ENCODE measurements at regions not wholly inside any gene's neighbourhood (a gene's known extent, or its start where the extent isn't known, plus 50 kb on each side); places are given as distances from the start of the nearest gene placed in this dataset.
A peak's percentile ranks its signal among the peaks of the same experiment; 100 is the strongest.

DNA sequence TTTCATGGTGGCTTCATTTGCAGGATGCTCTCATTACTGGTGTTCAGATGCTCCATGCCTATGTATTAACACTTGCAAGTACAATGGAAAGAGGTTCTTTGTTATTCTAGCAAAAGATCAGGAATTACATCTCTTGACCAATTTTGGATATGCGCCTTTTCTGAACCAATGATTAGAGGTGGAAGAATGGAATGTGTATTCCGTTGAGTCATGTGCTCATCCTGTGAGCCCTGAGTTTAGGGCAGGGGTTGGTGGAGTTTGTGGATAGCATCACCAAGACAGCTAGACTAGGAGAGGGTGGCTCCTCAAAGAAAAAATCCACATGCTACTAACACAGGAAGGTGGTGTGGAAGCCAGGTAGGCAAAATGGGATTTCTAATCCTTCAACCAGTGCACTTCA lies 80.7 kb upstream of the SLC25A26 start:
- Histone ChIP-seq H3K27me3 (ENCODE audit: insufficient read depth, insufficient read length) (no peaks in the 10 kb centered on the region), H3K9me3 (ENCODE audit: insufficient read depth, low read length) (peaks cover 12% of the 10 kb centered on the region; the same call in 1 of the 2 replicates), H3K4me1 (ENCODE audit: insufficient read depth, insufficient read length) (no peaks in the 10 kb centered on the region), H3K4me3 (ENCODE audit: insufficient read length, low read depth) (no peak overlapping the region), H3K9ac (ENCODE audit: insufficient read length, low read depth) (no peak overlapping the region), H3K36me3 (ENCODE audit: insufficient read depth, insufficient read length, low read length) (no peaks in the 10 kb centered on the region)
- no peak for TF ChIP-seq YY1 (IDR thresholded peaks at IDR 0.05; ENCODE audit: insufficient read depth, insufficient read length)
- TF ChIP-seq SUZ12 (IDR thresholded peaks at IDR 0.05; ENCODE audit: extremely low read depth, insufficient read depth, insufficient read length), result no peak
- no peak for TF ChIP-seq ZNF274 (IDR thresholded peaks at IDR 0.05; ENCODE audit: low read depth, low read length)
- DNase-seq (ENCODE audit: low read depth, low spot score), result no peak

DNA sequence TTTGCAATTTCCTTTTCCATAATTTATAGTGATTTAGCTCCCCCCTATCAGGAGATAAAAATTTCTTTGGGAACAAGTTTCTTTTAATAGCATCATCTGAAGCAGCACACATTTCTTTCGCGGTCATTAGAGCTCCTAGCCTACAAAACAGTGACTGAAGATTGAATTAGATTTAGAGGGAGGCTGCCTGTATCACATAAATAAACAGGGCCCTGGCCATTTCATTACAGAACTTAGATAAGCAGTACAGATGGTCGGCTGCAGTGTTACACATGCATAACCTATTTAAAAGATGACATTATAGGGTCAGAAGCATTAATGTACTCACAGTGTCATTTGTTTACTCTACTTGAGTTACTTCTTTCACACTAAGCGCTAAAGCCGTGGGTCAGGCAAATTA lies 81.4 kb upstream of the SLC25A26 start:
- TF ChIP-seq YY1 (IDR thresholded peaks at IDR 0.05; ENCODE audit: insufficient read depth, insufficient read length), result no peak
- TF ChIP-seq ZNF274 (IDR thresholded peaks at IDR 0.05; ENCODE audit: low read depth, low read length), result no peak
- TF ChIP-seq SUZ12 (IDR thresholded peaks at IDR 0.05; ENCODE audit: extremely low read depth, insufficient read depth, insufficient read length), result no peak
- H3K27me3 ChIP-seq (ENCODE audit: insufficient read depth, insufficient read length), result no peaks in the 10 kb centered on the region
- no peaks in the 10 kb centered on the region for H3K36me3 ChIP-seq (ENCODE audit: insufficient read depth, insufficient read length, low read length)

DNA sequence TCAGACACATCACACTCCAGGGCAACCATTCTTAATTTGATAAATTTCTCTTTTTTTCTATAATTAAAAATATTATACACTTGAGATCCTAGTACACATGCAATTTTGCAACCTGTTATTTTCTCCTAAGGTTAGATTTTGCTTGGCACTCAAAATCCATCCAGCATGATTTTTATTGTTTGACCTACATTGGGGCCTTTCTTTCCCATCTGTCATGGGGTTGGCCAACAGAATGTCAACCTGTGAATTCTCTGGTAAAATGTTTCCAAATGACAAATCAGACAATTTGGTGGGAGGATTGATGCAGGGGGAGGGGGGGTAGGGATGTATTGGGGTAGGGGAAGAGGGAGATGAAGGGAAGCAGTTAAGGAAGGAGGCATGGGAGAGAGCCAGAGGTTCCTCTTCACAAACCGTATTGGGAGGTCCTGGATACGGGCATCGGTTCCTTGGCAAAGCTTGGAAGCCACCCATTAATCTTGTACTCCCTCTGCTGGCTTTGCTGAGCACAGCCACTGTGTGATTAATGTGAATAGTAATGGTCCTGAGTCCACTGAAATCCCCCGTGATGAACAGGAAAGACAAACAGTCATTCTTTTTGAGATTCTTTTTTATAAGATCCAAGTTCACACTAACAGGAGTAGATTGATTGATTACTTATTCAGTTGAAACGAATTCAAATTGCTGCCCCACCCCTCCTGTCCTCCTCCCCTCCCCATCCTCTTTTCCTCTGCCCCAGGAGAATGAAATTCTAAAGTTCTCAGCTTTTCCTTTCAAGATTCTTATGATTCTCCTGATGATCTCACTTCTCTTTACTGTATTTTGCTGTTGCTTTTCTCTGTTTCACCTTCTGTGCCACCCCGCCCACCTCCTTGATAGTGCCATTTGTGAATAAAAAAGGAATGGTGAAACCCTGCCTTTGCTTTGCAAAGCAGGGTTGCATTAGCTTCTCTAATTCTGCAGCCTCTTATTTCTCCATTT lies 82.2 kb upstream of the SLC25A26 start:
- Histone ChIP-seq H3K4me3 (ENCODE audit: insufficient read length, low read depth) (no peak overlapping the region), H3K27me3 (ENCODE audit: insufficient read depth, insufficient read length) (no peaks in the 10 kb centered on the region), H3K9ac (ENCODE audit: insufficient read length, low read depth) (no peak overlapping the region), H3K4me1 (ENCODE audit: insufficient read depth, insufficient read length) (no peaks in the 10 kb centered on the region), H3K36me3 (ENCODE audit: insufficient read depth, insufficient read length, low read length) (no peaks in the 10 kb centered on the region), H3K9me3 (ENCODE audit: insufficient read depth, low read length) (peaks cover 12% of the 10 kb centered on the region; the same call in 1 of the 2 replicates)
- DNase-seq (ENCODE audit: low read depth, low spot score), result peak; percentile 48
- no peak for TF ChIP-seq YY1 (IDR thresholded peaks at IDR 0.05; ENCODE audit: insufficient read depth, insufficient read length)
- TF ChIP-seq ZNF274 (IDR thresholded peaks at IDR 0.05; ENCODE audit: low read depth, low read length), result no peak
- no peak for TF ChIP-seq SUZ12 (IDR thresholded peaks at IDR 0.05; ENCODE audit: extremely low read depth, insufficient read depth, insufficient read length)

More for the DNA sequence above, 81.4 kb upstream of the SLC25A26 start:
- no peak for DNase-seq (ENCODE audit: low read depth, low spot score)
- Histone ChIP-seq H3K9me3 (ENCODE audit: insufficient read depth, low read length) (peaks cover 12% of the 10 kb centered on the region; the same call in 1 of the 2 replicates), H3K9ac (ENCODE audit: insufficient read length, low read depth) (no peak overlapping the region), H3K4me1 (ENCODE audit: insufficient read depth, insufficient read length) (no peaks in the 10 kb centered on the region), H3K4me3 (ENCODE audit: insufficient read length, low read depth) (no peak overlapping the region)

DNA sequence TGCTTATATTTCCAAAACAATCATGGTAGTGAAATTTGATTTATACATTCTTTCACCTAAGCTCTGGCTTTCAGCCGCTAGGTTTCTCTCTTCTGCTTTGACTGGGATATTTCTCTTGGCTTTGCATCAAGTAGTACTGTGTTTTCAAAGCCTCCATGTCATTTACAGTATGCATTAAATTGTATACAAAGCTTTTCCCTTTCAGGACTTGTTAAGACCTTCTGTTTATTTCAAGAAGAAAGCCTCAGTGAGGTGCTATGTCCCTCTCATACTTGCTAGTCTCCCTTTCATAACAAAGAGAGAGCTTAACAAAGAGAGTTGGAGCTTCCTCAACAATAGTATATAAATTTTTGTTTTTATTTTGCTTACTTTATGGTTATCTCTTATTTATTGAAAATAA lies 84.2 kb upstream of the SLC25A26 start:
- Histone ChIP-seq H3K4me1 (ENCODE audit: insufficient read depth, insufficient read length) (no peaks in the 10 kb centered on the region), H3K27me3 (ENCODE audit: insufficient read depth, insufficient read length) (no peaks in the 10 kb centered on the region)
- DNase-seq (ENCODE audit: low read depth, low spot score), result no peak

DNA sequence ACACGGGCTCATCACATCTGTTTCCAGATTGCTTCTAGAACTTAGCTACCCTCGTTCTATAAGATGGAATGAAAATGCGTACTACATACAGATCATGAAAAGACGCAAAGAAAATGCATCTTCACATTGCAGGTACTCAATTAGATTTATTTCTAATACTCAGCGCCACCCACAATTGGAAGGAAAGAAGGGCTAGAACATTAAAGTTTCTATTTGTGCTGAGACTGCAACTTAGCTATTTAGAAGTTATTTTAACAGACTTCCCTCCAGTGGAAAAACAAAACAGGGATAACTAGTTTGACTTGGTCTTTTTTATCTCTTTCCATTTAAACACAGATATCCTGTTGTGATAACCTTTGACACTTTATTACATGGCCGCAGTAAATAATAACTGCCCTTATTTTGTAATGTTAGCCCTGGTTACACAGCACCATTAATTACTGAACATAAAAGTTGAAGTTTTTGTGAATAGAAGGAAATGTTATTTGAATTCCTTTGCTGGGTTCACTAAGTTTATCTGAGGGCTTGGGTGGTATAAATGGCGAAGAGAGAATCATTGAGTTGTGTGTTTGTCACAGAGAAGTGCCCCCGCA lies 86.9 kb upstream of the SLC25A26 start:
- Histone ChIP-seq H3K4me1 (ENCODE audit: insufficient read depth, insufficient read length) (no peaks in the 10 kb centered on the region), H3K4me3 (ENCODE audit: insufficient read length, low read depth) (no peak overlapping the region), H3K9me3 (ENCODE audit: insufficient read depth, low read length) (peaks cover 12% of the 10 kb centered on the region; the same call in 1 of the 2 replicates), H3K36me3 (ENCODE audit: insufficient read depth, insufficient read length, low read length) (no peaks in the 10 kb centered on the region), H3K27me3 (ENCODE audit: insufficient read depth, insufficient read length) (no peaks in the 10 kb centered on the region), H3K9ac (ENCODE audit: insufficient read length, low read depth) (no peak overlapping the region)
- no peak for DNase-seq (ENCODE audit: low read depth, low spot score)
- TF ChIP-seq SUZ12 (IDR thresholded peaks at IDR 0.05; ENCODE audit: extremely low read depth, insufficient read depth, insufficient read length) (no peak), ZNF274 (IDR thresholded peaks at IDR 0.05; ENCODE audit: low read depth, low read length) (no peak), YY1 (IDR thresholded peaks at IDR 0.05; ENCODE audit: insufficient read depth, insufficient read length) (no peak)

More for the DNA sequence above, 84.2 kb upstream of the SLC25A26 start:
- peaks cover 12% of the 10 kb centered on the region; the same call in 1 of the 2 replicates for H3K9me3 ChIP-seq (ENCODE audit: insufficient read depth, low read length)
- H3K4me3 ChIP-seq (ENCODE audit: insufficient read length, low read depth), result no peak overlapping the region
- TF ChIP-seq YY1 (IDR thresholded peaks at IDR 0.05; ENCODE audit: insufficient read depth, insufficient read length), result no peak
- H3K9ac ChIP-seq (ENCODE audit: insufficient read length, low read depth), result no peak overlapping the region
- H3K36me3 ChIP-seq (ENCODE audit: insufficient read depth, insufficient read length, low read length), result no peaks in the 10 kb centered on the region

DNA sequence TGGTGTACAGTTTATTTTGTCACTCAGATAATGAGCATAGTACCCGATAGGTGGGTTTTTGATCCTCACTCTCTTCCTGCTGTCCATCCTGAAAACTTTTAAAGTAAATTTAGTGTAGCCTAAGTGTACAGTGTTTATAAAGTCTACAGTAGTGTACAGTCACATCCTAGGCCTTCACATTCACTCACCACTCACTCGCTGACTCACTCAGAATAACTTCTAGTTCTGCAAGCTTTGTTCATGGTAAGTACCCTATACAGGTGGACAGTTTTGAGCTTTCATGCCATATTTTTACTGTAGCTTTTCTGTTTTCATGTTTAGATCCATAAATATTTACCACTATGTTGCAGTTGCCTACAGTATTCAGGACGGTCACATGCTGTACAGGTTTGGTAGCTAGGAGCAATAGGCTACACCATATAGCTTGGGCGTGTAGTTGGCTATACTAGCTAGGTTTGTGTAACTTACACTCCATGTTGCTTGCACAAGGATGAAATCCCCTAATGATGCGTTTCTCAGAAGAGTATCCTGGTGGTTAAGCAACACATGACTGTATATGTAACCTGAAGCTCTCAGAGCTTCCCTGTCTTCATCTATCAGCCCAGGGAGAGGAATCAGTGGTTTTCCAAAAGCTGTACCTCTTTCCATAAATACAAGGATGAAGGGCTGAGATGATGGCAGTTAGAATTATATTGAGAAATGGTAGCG lies 87.6 kb upstream of the SLC25A26 start:
- Histone ChIP-seq H3K4me1 (ENCODE audit: insufficient read depth, insufficient read length) (no peaks in the 10 kb centered on the region), H3K9me3 (ENCODE audit: insufficient read depth, low read length) (peaks cover 8% of the 10 kb centered on the region; the same call in 1 of the 2 replicates), H3K27me3 (ENCODE audit: insufficient read depth, insufficient read length) (no peaks in the 10 kb centered on the region), H3K36me3 (ENCODE audit: insufficient read depth, insufficient read length, low read length) (no peaks in the 10 kb centered on the region), H3K4me3 (ENCODE audit: insufficient read length, low read depth) (no peak overlapping the region), H3K9ac (ENCODE audit: insufficient read length, low read depth) (no peak overlapping the region)
- DNase-seq (ENCODE audit: low read depth, low spot score), result no peak
- TF ChIP-seq YY1 (IDR thresholded peaks at IDR 0.05; ENCODE audit: insufficient read depth, insufficient read length) (no peak), SUZ12 (IDR thresholded peaks at IDR 0.05; ENCODE audit: extremely low read depth, insufficient read depth, insufficient read length) (no peak), ZNF274 (IDR thresholded peaks at IDR 0.05; ENCODE audit: low read depth, low read length) (no peak)

Measured in NT2/D1 (cell line).